HG02678 (cell line): ENCODE measurements at regions not wholly inside any gene's neighbourhood (a gene's known extent, or its start where the extent isn't known, plus 50 kb on each side); places are given as distances from the start of the nearest gene placed in this dataset.

Source experiments
- ATAC-seq: cut with Tn5 transposase; IDR thresholded peaks from one replicate; pipeline ENCODE4 v1.9.1; 2021; ENCODE audit warnings: mild to moderate bottlenecking, moderate library complexity; ENCODE audit not compliant: unreplicated experiment

GRCh38 chr3:115323380-115323779, 176.3 kb upstream of the ZBTB20 start:
- no peak for ATAC-seq

DNA sequence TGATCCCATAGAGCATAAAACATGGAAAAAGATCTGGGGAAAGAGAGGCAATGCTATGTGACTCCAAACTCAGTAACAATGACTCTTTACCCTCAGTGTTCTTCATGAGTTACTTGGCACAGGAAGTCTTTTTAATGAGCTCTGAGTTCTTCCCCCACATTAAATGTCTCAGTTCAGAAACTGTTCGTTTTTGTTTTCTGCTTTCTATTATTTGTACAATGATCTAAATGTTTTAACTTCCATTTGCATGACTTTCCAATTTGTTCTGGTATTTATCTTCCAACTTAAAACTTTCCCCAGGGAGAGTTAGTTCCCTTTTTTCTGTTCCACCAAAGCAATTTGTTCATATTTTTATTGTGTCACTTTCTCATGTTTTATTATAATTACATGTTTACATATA, 177.0 kb upstream of the ZBTB20 start:
- no peak for ATAC-seq

DNA sequence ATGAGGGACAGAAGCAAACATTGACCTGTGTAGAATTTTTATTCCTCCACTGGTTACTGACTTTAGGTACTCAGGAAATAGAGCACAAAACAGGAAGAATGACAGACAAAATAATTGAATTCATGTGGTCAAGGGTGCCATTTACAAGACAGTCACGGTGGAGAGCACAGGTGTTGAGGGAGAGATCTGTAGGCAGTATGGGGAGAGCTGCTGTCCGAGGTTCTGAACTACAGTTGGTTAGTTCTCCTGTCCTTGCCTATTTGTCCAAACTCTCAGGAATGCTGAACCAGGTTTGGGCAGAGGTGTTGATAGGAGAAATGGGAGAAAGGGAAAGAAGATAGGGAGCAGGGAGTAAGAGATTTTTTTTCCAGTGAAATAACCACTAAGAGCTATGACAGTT, 178.5 kb upstream of the ZBTB20 start:
- no peak for ATAC-seq

- no peak for ATAC-seq
Measured at GRCh38 chr3:115330430-115330829, 183.3 kb upstream of the ZBTB20 start.

GRCh38 chr3:115332998-115333397, 185.9 kb upstream of the ZBTB20 start:
- ATAC-seq: no peak

- ATAC-seq: no peak
Measured at GRCh38 chr3:115336836-115337235, 189.7 kb upstream of the ZBTB20 start.

GRCh38 chr3:115340586-115340985, 193.5 kb upstream of the ZBTB20 start:
- ATAC-seq: no peak

DNA sequence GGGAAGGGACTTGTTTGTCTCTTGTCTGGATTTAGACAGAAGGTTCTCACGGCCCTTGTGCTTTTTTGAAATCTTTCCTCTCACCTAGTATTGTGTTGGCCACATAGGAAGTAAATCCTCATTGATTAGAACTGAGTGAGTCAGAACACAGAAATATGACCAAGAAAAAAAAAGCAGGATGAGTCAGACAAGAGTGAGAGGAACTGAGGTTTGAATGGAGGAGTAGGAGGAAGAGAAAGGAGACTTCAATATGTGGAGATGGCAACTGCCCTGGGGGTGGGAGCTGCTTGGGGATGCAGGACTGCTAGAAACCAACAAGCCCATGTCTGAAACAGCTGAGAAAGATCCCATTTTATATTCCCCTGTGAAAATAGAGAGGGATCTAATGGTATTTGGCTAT, 194.1 kb upstream of the ZBTB20 start:
- no peak for ATAC-seq

DNA sequence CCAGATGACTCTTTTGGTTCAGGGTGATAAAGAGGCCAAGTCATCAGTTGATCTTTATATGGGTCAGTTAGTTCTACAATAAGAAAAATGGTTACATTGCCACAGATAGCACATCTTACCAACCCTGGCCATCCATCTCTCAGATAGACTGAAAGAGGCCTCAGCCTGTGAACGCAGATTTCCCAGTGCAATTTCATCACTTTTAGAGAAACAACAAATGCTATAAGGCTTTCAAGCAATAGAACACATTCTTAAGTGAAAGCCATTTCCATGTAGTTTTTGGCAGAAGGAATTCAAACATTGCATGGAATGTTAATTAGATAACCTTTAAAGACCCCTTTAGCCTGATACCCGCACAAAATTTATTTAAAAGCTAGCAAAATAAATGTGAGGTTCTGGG, 200.6 kb upstream of the ZBTB20 start:
- ATAC-seq: no peak

DNA sequence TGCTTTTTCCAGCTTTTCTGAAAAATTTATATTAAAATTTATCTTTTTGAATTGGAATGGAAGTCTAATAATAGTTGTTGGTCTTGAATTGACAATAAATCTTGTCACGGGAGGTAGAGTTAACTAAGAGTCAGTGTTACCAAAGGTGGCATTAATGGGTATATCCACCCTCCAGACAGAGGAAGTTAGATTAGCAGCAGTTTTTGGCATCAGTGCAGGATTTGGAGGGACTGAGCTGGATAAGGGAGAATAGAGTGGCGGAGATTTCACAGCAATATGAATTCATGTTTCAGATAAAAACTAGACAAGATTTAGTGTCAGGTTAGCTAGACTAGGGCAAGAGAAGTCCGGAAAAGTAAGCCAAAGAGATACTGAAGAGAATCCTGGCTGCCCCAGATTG, 201.3 kb upstream of the ZBTB20 start:
- no peak for ATAC-seq

- no peak for ATAC-seq
Measured at GRCh38 chr3:115348951-115349745, 202.1 kb upstream of the ZBTB20 start.

- ATAC-seq: no peak
Measured at GRCh38 chr3:115350606-115351005, 203.5 kb upstream of the ZBTB20 start.

DNA sequence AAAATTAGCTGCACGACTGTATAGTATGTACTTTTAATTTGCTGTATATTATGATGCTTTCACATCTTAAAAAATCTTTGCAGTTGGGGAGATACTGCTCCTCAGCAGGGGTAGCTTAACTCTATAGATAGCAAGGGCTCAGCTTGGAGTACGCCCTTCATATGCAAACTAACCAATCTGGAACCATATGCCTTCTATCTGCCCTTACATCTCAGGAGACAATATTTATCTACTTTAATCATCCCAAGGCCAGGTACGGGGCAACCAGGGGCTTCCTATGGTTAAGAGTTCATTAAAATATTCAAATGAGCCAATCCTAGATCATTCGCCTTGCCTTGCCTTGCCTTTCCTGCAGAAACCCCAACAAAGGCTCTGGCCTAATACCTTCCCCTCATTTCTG, 204.1 kb upstream of the ZBTB20 start:
- no peak for ATAC-seq

DNA sequence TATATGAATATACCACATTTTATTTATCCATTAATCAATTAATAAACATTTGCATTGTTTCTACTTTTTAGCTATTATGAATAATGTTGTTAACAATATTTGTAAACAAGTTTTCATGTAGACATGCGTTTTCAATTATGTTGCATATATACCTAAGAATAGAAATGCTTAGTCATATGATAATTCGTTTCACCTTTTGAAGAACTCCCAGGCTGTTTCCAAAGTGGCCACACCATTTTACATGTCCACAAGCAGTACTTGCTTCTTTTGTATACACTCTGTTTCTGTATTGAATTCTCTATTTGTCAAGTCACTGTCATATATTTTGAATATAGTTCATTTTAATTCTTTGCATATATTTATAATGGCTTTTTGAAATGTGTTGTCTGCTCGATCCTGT, 206.9 kb upstream of the ZBTB20 start:
- no peak for ATAC-seq

DNA sequence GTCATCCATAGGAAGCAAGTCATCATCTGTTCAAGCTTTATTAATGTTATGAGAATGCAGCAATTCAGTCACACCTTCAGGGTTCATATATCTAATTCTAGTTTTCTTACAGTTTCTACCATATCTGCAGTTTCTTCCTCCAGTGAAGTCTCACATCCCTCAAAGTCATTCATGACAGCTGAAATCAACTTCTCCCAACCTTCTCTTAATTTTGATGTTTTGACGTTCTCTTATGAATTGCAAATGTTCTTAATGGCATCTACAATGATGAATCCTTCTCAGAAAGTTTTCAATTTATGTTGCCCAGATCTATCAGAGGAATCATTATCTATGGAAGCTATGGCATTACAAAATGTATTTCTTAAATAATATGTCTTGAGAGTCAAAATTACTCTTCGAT, 210.4 kb upstream of the ZBTB20 start:
- no peak for ATAC-seq

DNA sequence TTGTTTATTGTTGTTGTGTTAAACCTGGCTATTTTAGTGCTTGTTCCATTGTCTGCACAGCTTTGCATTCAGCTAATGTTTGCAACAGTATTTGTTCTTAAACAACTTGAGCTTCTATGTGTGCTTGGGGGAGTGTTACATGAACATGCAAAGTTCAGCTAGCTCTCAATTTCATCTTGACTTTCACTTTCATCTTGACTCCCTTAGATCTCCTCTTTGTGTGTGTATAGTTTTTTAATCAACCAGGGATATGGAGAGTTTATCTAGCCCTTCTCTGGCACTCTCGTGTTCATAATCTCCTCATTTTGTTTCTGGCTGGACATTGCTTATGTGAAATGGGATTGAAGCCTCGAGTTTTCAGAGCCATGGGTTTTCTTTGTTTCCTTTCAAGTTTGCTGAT, 212.4 kb upstream of the ZBTB20 start:
- peak; percentile 97 for ATAC-seq

GRCh38 chr3:115361806-115362205, 214.7 kb upstream of the ZBTB20 start:
- ATAC-seq: no peak

- ATAC-seq: no peak
Measured at GRCh38 chr3:115363071-115363470, 216.0 kb upstream of the ZBTB20 start.

GRCh38 chr3:115369021-115369420, 221.9 kb upstream of the ZBTB20 start:
- ATAC-seq: no peak

GRCh38 chr3:115375362-115375761, 228.3 kb upstream of the ZBTB20 start:
- no peak for ATAC-seq

- no peak for ATAC-seq
Measured at GRCh38 chr3:115380883-115381572, 233.9 kb upstream of the ZBTB20 start.

- no peak for ATAC-seq
Measured at GRCh38 chr3:115381573-115381912, 234.5 kb upstream of the ZBTB20 start.

GRCh38 chr3:115381931-115382330, 234.8 kb upstream of the ZBTB20 start:
- no peak for ATAC-seq
